ENCODE measurements at regions not wholly inside any gene's neighbourhood (a gene's known extent, or its start where the extent isn't known, plus 50 kb on each side); places are given as distances from the start of the nearest gene placed in this dataset.
"Not testable (repeated sequence)": the region's sequence is repeated elsewhere in the genome, so short reads cannot be mapped to it uniquely, and the experiment has no call there.

- no peaks in the 10 kb centered on the region for H3K27me3 ChIP-seq (ENCODE audit: insufficient read depth, poor library complexity, severe bottlenecking)
- H3K4me3 ChIP-seq (replicated peaks; ENCODE audit: insufficient read depth, low read length): no peak overlapping the region
- DNase-seq (ENCODE audit: low read depth in 1 of 2, low spot score in 1 of 2): no peak
- TF ChIP-seq, protein P1, sequence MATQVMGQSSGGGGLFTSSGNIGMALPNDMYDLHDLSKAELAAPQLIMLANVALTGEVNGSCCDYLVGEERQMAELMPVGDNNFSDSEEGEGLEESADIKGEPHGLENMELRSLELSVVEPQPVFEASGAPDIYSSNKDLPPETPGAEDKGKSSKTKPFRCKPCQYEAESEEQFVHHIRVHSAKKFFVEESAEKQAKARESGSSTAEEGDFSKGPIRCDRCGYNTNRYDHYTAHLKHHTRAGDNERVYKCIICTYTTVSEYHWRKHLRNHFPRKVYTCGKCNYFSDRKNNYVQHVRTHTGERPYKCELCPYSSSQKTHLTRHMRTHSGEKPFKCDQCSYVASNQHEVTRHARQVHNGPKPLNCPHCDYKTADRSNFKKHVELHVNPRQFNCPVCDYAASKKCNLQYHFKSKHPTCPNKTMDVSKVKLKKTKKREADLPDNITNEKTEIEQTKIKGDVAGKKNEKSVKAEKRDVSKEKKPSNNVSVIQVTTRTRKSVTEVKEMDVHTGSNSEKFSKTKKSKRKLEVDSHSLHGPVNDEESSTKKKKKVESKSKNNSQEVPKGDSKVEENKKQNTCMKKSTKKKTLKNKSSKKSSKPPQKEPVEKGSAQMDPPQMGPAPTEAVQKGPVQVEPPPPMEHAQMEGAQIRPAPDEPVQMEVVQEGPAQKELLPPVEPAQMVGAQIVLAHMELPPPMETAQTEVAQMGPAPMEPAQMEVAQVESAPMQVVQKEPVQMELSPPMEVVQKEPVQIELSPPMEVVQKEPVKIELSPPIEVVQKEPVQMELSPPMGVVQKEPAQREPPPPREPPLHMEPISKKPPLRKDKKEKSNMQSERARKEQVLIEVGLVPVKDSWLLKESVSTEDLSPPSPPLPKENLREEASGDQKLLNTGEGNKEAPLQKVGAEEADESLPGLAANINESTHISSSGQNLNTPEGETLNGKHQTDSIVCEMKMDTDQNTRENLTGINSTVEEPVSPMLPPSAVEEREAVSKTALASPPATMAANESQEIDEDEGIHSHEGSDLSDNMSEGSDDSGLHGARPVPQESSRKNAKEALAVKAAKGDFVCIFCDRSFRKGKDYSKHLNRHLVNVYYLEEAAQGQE (IDR thresholded peaks at IDR 0.05; ENCODE audit: insufficient replicate concordance, low read depth): no peak
- no peak for TF ChIP-seq SPI1 (IDR thresholded peaks at IDR 0.05; ENCODE audit: borderline replicate concordance, low read depth)
- no peak overlapping the region for H3K27ac ChIP-seq (replicated peaks)
Measured at GRCh38 chr17:30579610-30580315, 102.6 kb downstream of the GOSR1 start.

DNA sequence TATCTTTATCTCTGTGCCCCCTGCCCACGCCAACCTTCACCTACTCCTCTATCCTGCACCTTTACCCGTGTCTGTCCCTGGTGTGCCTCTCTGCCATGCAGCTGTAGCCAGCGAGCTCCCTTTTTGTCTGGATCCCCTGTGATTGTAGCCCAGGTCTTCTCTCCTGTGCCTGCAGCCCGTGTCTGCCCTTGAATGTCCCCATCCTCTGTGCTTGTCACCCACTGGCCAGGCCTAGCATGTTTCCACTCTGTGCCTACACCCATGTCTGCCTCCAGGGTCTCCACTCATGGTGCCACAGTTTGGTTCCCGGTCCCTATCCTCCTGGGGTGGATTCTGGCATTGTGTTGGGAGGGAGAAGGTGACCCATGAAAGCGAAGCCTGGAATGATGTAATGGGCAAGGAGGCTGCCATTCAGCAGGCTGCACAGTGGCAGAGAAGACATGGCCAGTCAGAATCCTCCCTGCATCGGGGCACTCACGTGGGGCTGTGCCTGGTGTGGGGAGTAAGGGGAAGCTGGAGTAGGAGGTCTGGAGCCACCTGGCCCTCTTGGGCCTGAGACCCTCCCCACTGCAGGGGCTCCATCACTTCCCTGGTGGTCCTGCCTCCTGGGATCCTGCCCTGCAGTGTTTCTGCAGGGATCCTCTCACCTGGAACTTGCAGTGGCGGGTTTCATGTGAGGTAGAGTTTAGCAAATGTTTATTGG, 101.0 kb downstream of the GOSR1 start:
- not testable (repeated sequence) for H3K27ac ChIP-seq (replicated peaks); H3K4me3 ChIP-seq (replicated peaks; ENCODE audit: insufficient read depth, low read length); DNase-seq (ENCODE audit: low read depth in 1 of 2, low spot score in 1 of 2); H3K27me3 ChIP-seq (ENCODE audit: insufficient read depth, poor library complexity, severe bottlenecking)
